Right atrium auricular region (tissue), 2 donors: ENCODE measurements at regions not wholly inside any gene's neighbourhood (a gene's known extent, or its start where the extent isn't known, plus 50 kb on each side); places are given as distances from the start of the nearest gene placed in this dataset.

ENCODE experiments used
- DNase-seq: peaks from one replicate; pipeline ENCODE4 v3.0.0-alpha.2; 2019; ENCODE audit warnings: low spot score
- H3K27ac ChIP-seq, 2 donors: fragments of 200-600 bp; sonication (generic); 1 replicate in 1 of 2; 2 replicates in 1 of 2; pipeline ENCODE4 v1.5.1; 2016 to 2019
- H3K27me3 ChIP-seq, 2 donors: fragments of 200-600 bp; sonication (generic); one replicate each; pipeline versions ENCODE4 v1.5.1 to v1.6.0; 2017 to 2019
- H3K36me3 ChIP-seq: fragments of 200-600 bp; sonication (generic); one replicate; pipeline ENCODE4 v1.5.1; 2016
- H3K4me1 ChIP-seq, 2 donors: fragments of 200-600 bp; sonication (generic); one replicate each; pipeline versions ENCODE4 v1.5.1 to v1.6.0; 2017 to 2019
- H3K4me3 ChIP-seq, 2 donors: fragments of 200-600 bp; sonication (generic); 1 replicate in 1 of 2; 2 replicates in 1 of 2; pipeline ENCODE4 v1.5.1; 2017 to 2019; ENCODE audit warnings: mild to moderate bottlenecking in 1 of 2, moderate library complexity in 1 of 2
- H3K9me3 ChIP-seq, 2 donors: fragments of 200-600 bp; sonication (generic); one replicate each; pipeline ENCODE4 v1.5.1; 2019
- TF ChIP-seq, protein P1 (sequence below), 2 donors: fragments of 200-600 bp; sonication (generic); IDR thresholded peaks; one replicate each; pipeline ENCODE4 v1.5.1; 2019; ENCODE audit warnings: antibody characterized with exemption in 2 of 2

GRCh38 chr2:157172239-157172638 lies 85.3 kb upstream of the GALNT5 start:
- peaks cover 0 to 10% of the 10 kb centered on the region in 2 donors for H3K4me1 ChIP-seq
- H3K27me3 ChIP-seq = no peaks in the 10 kb centered on the region
- H3K4me3 ChIP-seq = no peak overlapping the region
- H3K36me3 ChIP-seq = no peaks in the 10 kb centered on the region
- DNase-seq = no peak
- no peak overlapping the region for H3K27ac ChIP-seq
- TF ChIP-seq, protein P1, sequence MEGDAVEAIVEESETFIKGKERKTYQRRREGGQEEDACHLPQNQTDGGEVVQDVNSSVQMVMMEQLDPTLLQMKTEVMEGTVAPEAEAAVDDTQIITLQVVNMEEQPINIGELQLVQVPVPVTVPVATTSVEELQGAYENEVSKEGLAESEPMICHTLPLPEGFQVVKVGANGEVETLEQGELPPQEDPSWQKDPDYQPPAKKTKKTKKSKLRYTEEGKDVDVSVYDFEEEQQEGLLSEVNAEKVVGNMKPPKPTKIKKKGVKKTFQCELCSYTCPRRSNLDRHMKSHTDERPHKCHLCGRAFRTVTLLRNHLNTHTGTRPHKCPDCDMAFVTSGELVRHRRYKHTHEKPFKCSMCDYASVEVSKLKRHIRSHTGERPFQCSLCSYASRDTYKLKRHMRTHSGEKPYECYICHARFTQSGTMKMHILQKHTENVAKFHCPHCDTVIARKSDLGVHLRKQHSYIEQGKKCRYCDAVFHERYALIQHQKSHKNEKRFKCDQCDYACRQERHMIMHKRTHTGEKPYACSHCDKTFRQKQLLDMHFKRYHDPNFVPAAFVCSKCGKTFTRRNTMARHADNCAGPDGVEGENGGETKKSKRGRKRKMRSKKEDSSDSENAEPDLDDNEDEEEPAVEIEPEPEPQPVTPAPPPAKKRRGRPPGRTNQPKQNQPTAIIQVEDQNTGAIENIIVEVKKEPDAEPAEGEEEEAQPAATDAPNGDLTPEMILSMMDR (IDR thresholded peaks at IDR 0.05) = no peak
- H3K9me3 ChIP-seq = no peaks in the 10 kb centered on the region

DNA sequence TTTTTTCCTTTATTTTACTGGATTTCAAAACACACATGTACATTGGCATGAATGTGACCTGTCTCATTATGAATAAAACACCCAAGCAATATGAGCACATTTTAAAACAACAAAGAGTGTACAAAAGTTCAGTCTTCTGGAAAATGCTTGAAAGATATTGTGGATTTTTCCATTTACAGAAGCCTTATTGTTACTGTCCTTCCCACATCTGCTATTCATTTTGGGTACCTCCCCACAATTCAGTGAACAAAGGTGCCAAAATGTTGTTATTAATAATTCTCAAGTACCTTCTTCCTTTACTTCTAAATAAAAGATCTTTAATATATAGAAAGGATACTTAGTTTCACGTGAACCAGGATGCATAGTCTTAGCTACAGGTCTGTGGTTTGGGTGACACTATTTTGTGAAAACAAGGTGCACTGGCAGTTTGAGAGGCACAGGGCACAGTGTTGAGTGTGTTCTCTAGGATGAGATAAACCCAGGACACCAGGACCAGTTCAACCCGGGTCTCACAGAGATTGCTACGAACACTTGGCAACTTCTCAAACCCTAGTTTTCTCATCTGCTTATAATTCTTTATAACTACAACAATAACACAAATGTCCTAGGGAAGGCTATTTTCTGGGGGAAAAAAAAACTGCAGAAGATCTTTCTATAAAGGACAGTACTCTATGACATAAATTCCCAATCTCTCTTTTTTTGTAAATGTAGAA lies 84.5 kb upstream of the GALNT5 start:
- no peaks in the 10 kb centered on the region for H3K27me3 ChIP-seq
- TF ChIP-seq, protein P1 (IDR thresholded peaks at IDR 0.05) = no peak
- H3K36me3 ChIP-seq = no peaks in the 10 kb centered on the region
- peak overlapping the region in 1 of 2 donors; percentile 25 for H3K27ac ChIP-seq
- peaks cover 0 to 10% of the 10 kb centered on the region in 2 donors for H3K4me1 ChIP-seq
- no peak overlapping the region for H3K4me3 ChIP-seq
- no peaks in the 10 kb centered on the region for H3K9me3 ChIP-seq
- DNase-seq = no peak

- peaks cover 0 to 10% of the 10 kb centered on the region in 2 donors for H3K4me1 ChIP-seq
- H3K9me3 ChIP-seq = no peaks in the 10 kb centered on the region
- no peaks in the 10 kb centered on the region for H3K36me3 ChIP-seq
- DNase-seq = no peak
- TF ChIP-seq, protein P1 (IDR thresholded peaks at IDR 0.05) = no peak
- peak overlapping the region; percentile 19 to 25 for H3K27ac ChIP-seq
- H3K27me3 ChIP-seq = no peaks in the 10 kb centered on the region
- no peak overlapping the region for H3K4me3 ChIP-seq
These were observed 83.7 kb upstream of the GALNT5 start for GRCh38 chr2:157173740-157174184.

DNA sequence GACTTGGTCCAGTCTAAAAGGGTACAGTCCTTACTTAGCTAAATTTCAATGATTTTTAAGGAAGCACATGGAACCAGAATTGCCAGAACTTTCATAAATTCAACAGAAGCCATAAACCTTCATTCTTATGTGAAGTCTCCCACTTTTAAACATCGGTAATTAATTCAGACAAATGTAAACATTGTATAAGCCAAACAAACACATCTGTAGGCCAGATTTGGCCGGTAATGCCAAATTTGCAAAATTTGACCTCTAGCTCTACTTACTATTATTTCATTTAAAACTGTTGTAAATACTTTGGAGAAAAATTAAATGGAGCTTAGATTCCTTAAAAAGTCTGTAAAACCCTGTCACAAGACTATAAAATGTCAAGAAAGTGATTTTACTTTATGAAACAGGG lies 83.2 kb upstream of the GALNT5 start:
- Histone ChIP-seq H3K9me3 (no peaks in the 10 kb centered on the region), H3K27me3 (no peaks in the 10 kb centered on the region), H3K27ac (peak overlapping the region in 1 of 2 donors; percentile 19), H3K36me3 (no peaks in the 10 kb centered on the region), H3K4me1 (peaks cover 0 to 10% of the 10 kb centered on the region in 2 donors), H3K4me3 (no peak overlapping the region)
- DNase-seq = no peak
- TF ChIP-seq, protein P1 (IDR thresholded peaks at IDR 0.05) = no peak

- H3K27me3 ChIP-seq = no peaks in the 10 kb centered on the region
- no peak overlapping the region for H3K27ac ChIP-seq
- no peaks in the 10 kb centered on the region for H3K9me3 ChIP-seq
- no peak for DNase-seq
- H3K4me1 ChIP-seq = peaks cover 0 to 10% of the 10 kb centered on the region in 2 donors
- H3K36me3 ChIP-seq = no peaks in the 10 kb centered on the region
- no peak overlapping the region for H3K4me3 ChIP-seq
- TF ChIP-seq, protein P1 (IDR thresholded peaks at IDR 0.05) = no peak
These were observed 80.9 kb upstream of the GALNT5 start for GRCh38 chr2:157176602-157177001.

GRCh38 chr2:157178874-157179273 lies 78.6 kb upstream of the GALNT5 start:
- H3K4me3 ChIP-seq = no peak overlapping the region
- no peaks in the 10 kb centered on the region for H3K4me1 ChIP-seq
- H3K27ac ChIP-seq = no peak overlapping the region
- no peaks in the 10 kb centered on the region for H3K36me3 ChIP-seq
- TF ChIP-seq, protein P1 (IDR thresholded peaks at IDR 0.05) = no peak
- H3K9me3 ChIP-seq = no peaks in the 10 kb centered on the region
- H3K27me3 ChIP-seq = no peaks in the 10 kb centered on the region
- DNase-seq = no peak
